PC-3 (cell line): ENCODE measurements at regions not wholly inside any gene's neighbourhood (a gene's known extent, or its start where the extent isn't known, plus 50 kb on each side); places are given as distances from the start of the nearest gene placed in this dataset.

Experiments
- CTCF ChIP-seq: fragments of 300-600 bp; sonication (generic); conservative IDR thresholded peaks from 2 replicates; pipeline ENCODE4 v1.5.1; 2017; ENCODE audit warnings: antibody characterized with exemption, low read depth, mild to moderate bottlenecking, low read length
- EZH2 ChIP-seq: fragments of 300-600 bp; sonication (generic); IDR thresholded peaks from one replicate; pipeline ENCODE4 v1.6.1; 2017; ENCODE audit warnings: antibody characterized with exemption, mild to moderate bottlenecking, low read length; ENCODE audit not compliant: unreplicated experiment
- EZH2phosphoT487 ChIP-seq: fragments of 300-600 bp; sonication (generic); IDR thresholded peaks from 2 replicates; pipeline ENCODE4 v1.6.1; 2018; ENCODE audit warnings: mild to moderate bottlenecking, antibody characterized with exemption, low read length, borderline replicate concordance

- TF ChIP-seq CTCF (no peak), EZH2 (no peak), EZH2phosphoT487 (no peak)
These were observed 604.3 kb downstream of the TAFA4 start for GRCh38 chr3:68328049-68328448.
